Right lobe of liver (tissue), 4 donors: ENCODE measurements at regions not wholly inside any gene's neighbourhood (a gene's known extent, or its start where the extent isn't known, plus 50 kb on each side); places are given as distances from the start of the nearest gene placed in this dataset.

Experiments
- CTCF ChIP-seq, 4 donors: fragments of 200-600 bp in 3 of 4; fragments of 450-650 bp in 1 of 4; IDR thresholded peaks; one replicate each; pipeline versions ENCODE4 v1.5.1 to v1.8.0; 2016 to 2022; ENCODE audit warnings: antibody characterized with exemption in 4 of 4, mild to moderate bottlenecking in 2 of 4
- POLR2A ChIP-seq: fragments of 450-650 bp; IDR thresholded peaks from one replicate; pipeline ENCODE4 v1.6.1; 2017; ENCODE audit warnings: antibody characterized with exemption, mild to moderate bottlenecking
- donor health status: DM: no; HTN: no; CAD: no.
- donor health status: DM: no; HTN: no; CAD: no.
- donor health status: DM: no; HTN: yes; CAD: no.

GRCh38 chr1:101111461-101111860 lies 85.9 kb upstream of the DPH5 start:
- no peak for TF ChIP-seq POLR2A
- TF ChIP-seq CTCF (IDR thresholded peaks at IDR 0.05), result no peak
